ENCODE measurements at regions not wholly inside any gene's neighbourhood (a gene's known extent, or its start where the extent isn't known, plus 50 kb on each side); places are given as distances from the start of the nearest gene placed in this dataset.

DNA sequence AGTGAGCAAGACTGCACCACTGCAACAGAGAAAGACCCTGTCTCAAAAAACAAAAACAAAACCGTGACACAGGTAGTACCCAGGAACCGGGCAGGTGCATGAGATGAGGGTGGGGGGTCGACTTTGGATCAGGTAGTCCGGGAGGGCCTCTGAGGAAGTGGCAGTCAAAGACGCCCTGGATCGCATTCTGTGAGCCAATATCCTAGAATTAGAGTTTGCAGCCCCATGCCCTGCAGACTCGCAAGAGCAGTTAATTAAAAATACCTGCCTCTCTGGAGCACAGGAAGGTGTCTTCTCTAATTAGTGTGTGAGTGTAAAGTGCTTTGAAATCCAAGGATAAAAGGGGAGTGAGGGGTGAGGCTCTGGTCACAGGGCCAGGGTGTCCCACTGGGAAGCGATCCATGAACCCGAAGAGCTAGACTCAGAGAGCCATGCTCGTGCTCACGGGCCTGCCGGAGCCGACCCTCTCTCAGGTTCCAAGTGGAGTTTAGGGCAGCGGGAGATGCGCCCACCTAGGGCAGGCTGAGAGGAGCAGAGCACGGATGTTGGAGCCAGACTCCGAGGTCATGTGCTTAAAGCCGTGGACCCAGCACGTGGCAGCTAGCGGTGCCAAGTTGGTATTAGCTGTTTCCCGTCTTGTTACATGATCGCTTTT is 74.7 kb upstream of the PTPN1 start:
- Histone ChIP-seq H3K4me2 (ENCODE audit: low read depth, low read length, poor library complexity, severe bottlenecking) (no peak overlapping the region), H3K9me3 (ENCODE audit: insufficient read depth, low read depth, low read length) (no peaks in the 10 kb centered on the region), H4K20me1 (ENCODE audit: insufficient read depth, low read length, poor library complexity, severe bottlenecking) (no peaks in the 10 kb centered on the region), H3K79me2 (ENCODE audit: insufficient read depth, low read length) (no peaks in the 10 kb centered on the region), H2AFZ (ENCODE audit: low read length) (no peak overlapping the region), H3F3A (ENCODE audit: low read depth) (no peaks in the 10 kb centered on the region), H3K9ac (ENCODE audit: low read depth, low read length, poor library complexity, severe bottlenecking) (no peak overlapping the region), H3K9me2 (replicated peaks; ENCODE audit: low read depth, low read length) (no peaks in the 10 kb centered on the region), H3K27me3 (ENCODE audit: insufficient read depth, low read length, poor library complexity, severe bottlenecking) (no peaks in the 10 kb centered on the region), H3K36me3 (ENCODE audit: insufficient read depth, low read length) (no peaks in the 10 kb centered on the region), H3K4me3 (ENCODE audit: low read length, poor library complexity, severe bottlenecking) (no peak overlapping the region), H3K4me1 (ENCODE audit: insufficient read depth, low read length, poor library complexity, severe bottlenecking) (no peaks in the 10 kb centered on the region)
- no peak for TF ChIP-seq CTCF (conservative IDR thresholded peaks at IDR 0.05; ENCODE audit: low read length)
- TF ChIP-seq EZH2phosphoT487 (IDR thresholded peaks at IDR 0.05; ENCODE audit: borderline replicate concordance): no peak

DNA sequence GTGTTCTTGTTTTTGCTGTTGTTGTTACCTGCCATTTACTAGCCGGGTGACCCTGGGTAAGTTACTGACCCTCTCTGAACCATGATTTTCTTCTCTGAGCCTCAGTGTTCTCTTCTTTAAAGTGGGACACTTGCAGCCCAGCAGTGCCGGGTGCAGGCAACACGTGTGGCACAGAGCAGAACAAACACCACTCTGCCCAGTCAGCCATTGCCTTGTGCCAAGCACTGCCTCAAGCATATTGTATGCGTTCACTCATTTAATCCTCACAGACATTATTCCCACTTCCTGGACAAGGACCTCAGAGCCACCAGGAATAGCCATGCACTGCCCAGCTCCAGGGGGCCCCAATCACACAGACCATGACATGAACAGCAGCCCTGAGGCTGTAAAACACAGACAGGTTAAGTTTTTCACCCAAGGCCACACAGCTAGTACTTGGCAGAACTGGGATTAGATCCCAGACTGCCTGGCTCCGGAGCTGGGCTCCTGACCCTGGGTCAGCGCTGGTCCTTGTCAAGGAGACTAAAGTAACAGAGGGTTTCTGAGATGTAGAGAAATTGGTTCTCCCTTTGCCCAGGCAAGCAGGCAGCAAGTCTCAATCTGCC is 74.0 kb upstream of the PTPN1 start:
- no peaks in the 10 kb centered on the region for H3K36me3 ChIP-seq (ENCODE audit: insufficient read depth, low read length)
- H4K20me1 ChIP-seq (ENCODE audit: insufficient read depth, low read length, poor library complexity, severe bottlenecking): no peaks in the 10 kb centered on the region
- H3K4me3 ChIP-seq (ENCODE audit: low read length, poor library complexity, severe bottlenecking): no peak overlapping the region
- no peaks in the 10 kb centered on the region for H3K9me2 ChIP-seq (replicated peaks; ENCODE audit: low read depth, low read length)
- H3K9ac ChIP-seq (ENCODE audit: low read depth, low read length, poor library complexity, severe bottlenecking): no peak overlapping the region
- TF ChIP-seq CTCF (conservative IDR thresholded peaks at IDR 0.05; ENCODE audit: low read length) (no peak), EZH2phosphoT487 (IDR thresholded peaks at IDR 0.05; ENCODE audit: borderline replicate concordance) (no peak)
- H3F3A ChIP-seq (ENCODE audit: low read depth): no peaks in the 10 kb centered on the region
- no peaks in the 10 kb centered on the region for H3K79me2 ChIP-seq (ENCODE audit: insufficient read depth, low read length)
- H3K4me2 ChIP-seq (ENCODE audit: low read depth, low read length, poor library complexity, severe bottlenecking): no peak overlapping the region
- H3K4me1 ChIP-seq (ENCODE audit: insufficient read depth, low read length, poor library complexity, severe bottlenecking): peaks cover 3% of the 10 kb centered on the region
- H3K9me3 ChIP-seq (ENCODE audit: insufficient read depth, low read depth, low read length): no peaks in the 10 kb centered on the region
- H2AFZ ChIP-seq (ENCODE audit: low read length): no peak overlapping the region
- no peaks in the 10 kb centered on the region for H3K27me3 ChIP-seq (ENCODE audit: insufficient read depth, low read length, poor library complexity, severe bottlenecking)

DNA sequence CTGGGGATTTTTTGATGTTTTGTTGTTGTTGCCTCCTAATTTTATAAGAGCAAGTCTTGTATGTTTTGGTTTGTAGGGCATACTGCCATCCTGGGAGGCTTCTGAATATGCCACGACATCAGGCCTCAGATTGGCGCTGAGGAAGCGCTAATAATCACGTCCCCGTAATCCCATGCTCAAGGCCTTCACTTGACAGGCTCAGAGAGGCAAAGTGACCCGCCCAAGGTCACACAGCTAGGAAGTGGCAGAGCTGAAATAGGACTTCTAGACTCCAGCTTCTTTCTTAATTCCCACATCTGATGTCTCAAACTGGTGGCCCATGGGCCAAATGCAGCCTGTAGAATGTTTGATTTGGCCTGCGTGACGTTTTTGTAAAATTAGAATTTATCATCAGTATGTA is 73.5 kb upstream of the PTPN1 start:
- Histone ChIP-seq H3K4me1 (ENCODE audit: insufficient read depth, low read length, poor library complexity, severe bottlenecking) (peaks cover 8% of the 10 kb centered on the region), H3K9ac (ENCODE audit: low read depth, low read length, poor library complexity, severe bottlenecking) (no peak overlapping the region), H3K4me3 (ENCODE audit: low read length, poor library complexity, severe bottlenecking) (no peak overlapping the region), H3K9me2 (replicated peaks; ENCODE audit: low read depth, low read length) (no peaks in the 10 kb centered on the region), H3K9me3 (ENCODE audit: insufficient read depth, low read depth, low read length) (no peaks in the 10 kb centered on the region), H2AFZ (ENCODE audit: low read length) (no peak overlapping the region), H3F3A (ENCODE audit: low read depth) (no peaks in the 10 kb centered on the region), H3K4me2 (ENCODE audit: low read depth, low read length, poor library complexity, severe bottlenecking) (no peak overlapping the region), H3K27me3 (ENCODE audit: insufficient read depth, low read length, poor library complexity, severe bottlenecking) (no peaks in the 10 kb centered on the region), H3K36me3 (ENCODE audit: insufficient read depth, low read length) (no peaks in the 10 kb centered on the region), H4K20me1 (ENCODE audit: insufficient read depth, low read length, poor library complexity, severe bottlenecking) (no peaks in the 10 kb centered on the region), H3K79me2 (ENCODE audit: insufficient read depth, low read length) (no peaks in the 10 kb centered on the region)
- TF ChIP-seq EZH2phosphoT487 (IDR thresholded peaks at IDR 0.05; ENCODE audit: borderline replicate concordance): no peak
- no peak for TF ChIP-seq CTCF (conservative IDR thresholded peaks at IDR 0.05; ENCODE audit: low read length)

Data from Loucy (cell line).